Fibroblast of lung (primary cell): ENCODE measurements at regions not wholly inside any gene's neighbourhood (a gene's known extent, or its start where the extent isn't known, plus 50 kb on each side); places are given as distances from the start of the nearest gene placed in this dataset.

Experiments
- EZH2 ChIP-seq: IDR thresholded peaks from 2 replicates; pipeline ENCODE4 v1.5.1; 2012; ENCODE audit warnings: low read length, control low read depth, mild to moderate bottlenecking; ENCODE audit errors: missing control alignments
- TF ChIP-seq, protein P1 (sequence below), 2 donors: IDR thresholded peaks in 1 of 2; conservative IDR thresholded peaks in 1 of 2; 1 replicate in 1 of 2; 2 replicates in 1 of 2; pipeline ENCODE4 v1.5.1; 2011 to 2012; ENCODE audit warnings: low read length in 2 of 2, control low read depth in 1 of 2, inconsistent platforms in 1 of 2, low read depth in 1 of 2, mild to moderate bottlenecking in 1 of 2

DNA sequence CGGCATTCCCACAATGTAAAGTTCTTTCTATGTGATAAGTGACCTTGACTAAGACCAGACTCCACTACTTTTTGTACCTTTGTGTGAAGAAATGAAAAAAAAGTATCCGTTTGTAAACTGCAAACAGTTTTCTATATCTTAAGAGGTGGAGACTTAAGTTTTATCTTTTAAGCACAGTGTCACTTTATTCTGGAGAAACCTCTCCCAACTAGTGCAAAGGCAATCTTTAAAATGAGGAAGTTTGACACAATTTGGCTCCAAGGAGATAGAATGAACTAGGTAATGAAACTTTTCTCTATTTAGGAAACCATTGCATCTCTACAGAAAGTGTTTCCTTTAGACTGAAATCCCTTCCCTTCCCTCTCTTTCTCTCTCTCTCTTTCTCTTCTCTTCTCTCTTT is 122.9 kb downstream of the SAMD9 start:
- TF ChIP-seq, protein P1, sequence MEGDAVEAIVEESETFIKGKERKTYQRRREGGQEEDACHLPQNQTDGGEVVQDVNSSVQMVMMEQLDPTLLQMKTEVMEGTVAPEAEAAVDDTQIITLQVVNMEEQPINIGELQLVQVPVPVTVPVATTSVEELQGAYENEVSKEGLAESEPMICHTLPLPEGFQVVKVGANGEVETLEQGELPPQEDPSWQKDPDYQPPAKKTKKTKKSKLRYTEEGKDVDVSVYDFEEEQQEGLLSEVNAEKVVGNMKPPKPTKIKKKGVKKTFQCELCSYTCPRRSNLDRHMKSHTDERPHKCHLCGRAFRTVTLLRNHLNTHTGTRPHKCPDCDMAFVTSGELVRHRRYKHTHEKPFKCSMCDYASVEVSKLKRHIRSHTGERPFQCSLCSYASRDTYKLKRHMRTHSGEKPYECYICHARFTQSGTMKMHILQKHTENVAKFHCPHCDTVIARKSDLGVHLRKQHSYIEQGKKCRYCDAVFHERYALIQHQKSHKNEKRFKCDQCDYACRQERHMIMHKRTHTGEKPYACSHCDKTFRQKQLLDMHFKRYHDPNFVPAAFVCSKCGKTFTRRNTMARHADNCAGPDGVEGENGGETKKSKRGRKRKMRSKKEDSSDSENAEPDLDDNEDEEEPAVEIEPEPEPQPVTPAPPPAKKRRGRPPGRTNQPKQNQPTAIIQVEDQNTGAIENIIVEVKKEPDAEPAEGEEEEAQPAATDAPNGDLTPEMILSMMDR (conservative IDR thresholded peaks at IDR 0.05 in 1 of 2, IDR thresholded peaks at IDR 0.05 in 1 of 2; ENCODE audit: low read depth in 1 of 2, low read length in 2 of 2): no peak
- no peak for TF ChIP-seq EZH2
